Stromal cell of bone marrow (primary cell): ENCODE measurements at regions not wholly inside any gene's neighbourhood (a gene's known extent, or its start where the extent isn't known, plus 50 kb on each side); places are given as distances from the start of the nearest gene placed in this dataset.
A peak's percentile ranks its signal among the peaks of the same experiment; 100 is the strongest.

Experiments
- DNase-seq: peaks from one replicate; pipeline ENCODE4 v3.0.0-alpha.2; 2012; ENCODE audit warnings: low read depth

- no peak for DNase-seq
Measured at GRCh38 chr1:60431593-60431992, 358.0 kb upstream of the C1orf87 start.

- no peak for DNase-seq
Measured at GRCh38 chr1:60430375-60430774, 356.8 kb upstream of the C1orf87 start.

DNA sequence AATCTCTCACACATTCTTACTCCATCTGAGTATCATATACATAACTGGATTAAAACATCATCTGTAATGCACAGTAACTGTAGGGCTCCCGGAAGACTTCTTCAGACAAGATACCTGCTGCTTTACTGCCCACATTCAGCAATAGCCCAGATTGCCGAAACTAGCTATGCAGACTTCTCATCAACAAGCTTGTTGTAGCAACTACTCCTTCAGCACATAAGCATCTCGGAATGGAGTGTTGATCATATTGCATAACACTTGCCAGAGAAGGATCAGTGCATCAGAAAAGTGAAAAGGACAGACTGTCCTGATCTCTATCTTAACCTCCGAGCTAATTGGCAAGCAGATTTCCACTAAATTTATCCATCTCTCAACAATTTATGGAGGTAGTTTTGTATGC, 354.6 kb upstream of the C1orf87 start:
- no peak for DNase-seq

DNA sequence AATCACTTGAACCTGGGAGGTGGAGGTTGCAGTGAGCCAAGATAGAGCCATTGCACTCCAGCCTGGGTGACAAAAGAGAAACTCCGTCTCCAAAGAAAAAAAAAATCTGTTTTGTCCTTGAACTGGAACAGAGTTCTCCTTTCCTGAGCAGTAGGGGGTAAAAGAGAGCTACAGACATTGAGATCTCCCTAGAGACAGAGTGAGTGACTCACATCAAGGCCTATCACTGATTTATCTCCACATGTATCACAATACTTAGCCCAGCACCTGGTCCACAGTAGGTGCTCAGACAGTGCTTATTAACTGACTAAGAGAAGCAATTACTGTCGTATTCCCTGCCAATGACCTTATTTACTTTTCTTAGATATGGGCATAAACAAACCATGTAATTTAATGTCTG, 354.1 kb upstream of the C1orf87 start:
- no peak for DNase-seq

DNA sequence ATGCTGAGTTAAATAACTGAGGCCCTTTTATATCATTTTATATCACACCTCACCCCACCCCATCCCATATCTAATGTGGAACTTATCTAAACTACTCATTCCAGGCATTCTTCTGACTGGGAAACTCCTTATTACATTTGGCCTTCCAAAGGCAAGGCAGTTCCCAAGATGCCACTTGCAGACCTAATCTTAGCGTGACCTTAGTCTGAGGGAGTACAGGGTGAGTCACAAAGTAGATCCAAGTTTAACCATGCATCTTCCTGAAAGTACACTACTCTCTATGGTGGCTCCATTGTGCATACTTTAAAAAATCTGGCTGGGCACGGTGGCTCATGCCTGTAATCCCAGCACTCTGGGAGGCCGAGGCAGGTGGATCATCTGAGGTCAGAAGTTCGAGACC, 353.6 kb upstream of the C1orf87 start:
- no peak for DNase-seq

DNA sequence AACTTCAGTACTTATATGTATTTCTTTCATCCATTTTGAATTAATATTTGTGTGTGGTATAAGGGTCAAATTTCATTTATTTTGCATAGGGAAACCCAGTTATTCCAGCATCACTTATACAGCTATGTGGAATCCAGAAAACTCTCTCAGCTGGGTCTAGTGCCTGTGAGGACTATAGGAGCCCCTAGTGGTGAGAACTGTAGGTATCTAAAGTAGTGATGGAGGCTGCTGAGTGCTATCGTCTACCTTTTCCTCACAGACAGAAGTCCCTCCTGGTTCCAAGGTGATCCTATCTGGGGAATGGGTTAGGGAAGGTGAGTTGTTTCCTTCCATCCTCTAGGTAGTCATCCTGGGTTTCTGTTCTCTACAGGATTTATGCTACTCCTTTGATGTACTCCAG, 352.0 kb upstream of the C1orf87 start:
- DNase-seq = no peak

DNA sequence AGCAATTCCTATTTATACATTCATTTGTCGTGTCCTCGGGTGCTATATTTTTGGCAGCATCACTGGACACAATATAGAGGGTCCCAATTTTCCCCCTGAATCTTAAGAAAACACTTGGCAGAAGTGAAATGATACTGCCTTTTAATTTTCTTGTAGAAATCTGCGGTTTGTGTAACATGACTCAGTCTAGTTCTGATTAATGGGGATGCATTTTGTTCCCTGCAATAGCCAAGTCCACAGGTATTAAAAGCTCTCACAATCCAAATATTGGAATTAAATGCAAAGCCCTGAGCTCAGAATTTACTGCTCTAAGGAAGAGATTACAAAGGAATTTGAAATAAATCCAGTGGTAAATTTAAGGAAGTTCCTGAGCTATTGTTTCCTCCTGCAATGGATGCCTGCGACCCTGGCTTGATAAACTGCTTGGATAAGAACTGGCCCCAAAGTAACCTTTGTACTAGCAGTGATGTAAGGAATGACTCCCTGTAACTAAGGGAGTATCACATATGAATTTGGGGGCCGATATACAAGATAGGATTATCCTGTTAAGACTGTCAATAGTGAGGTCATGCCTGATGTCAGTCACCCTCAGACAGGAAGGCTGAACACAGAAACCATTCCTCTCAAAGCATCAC, 349.7 kb upstream of the C1orf87 start:
- no peak for DNase-seq

DNA sequence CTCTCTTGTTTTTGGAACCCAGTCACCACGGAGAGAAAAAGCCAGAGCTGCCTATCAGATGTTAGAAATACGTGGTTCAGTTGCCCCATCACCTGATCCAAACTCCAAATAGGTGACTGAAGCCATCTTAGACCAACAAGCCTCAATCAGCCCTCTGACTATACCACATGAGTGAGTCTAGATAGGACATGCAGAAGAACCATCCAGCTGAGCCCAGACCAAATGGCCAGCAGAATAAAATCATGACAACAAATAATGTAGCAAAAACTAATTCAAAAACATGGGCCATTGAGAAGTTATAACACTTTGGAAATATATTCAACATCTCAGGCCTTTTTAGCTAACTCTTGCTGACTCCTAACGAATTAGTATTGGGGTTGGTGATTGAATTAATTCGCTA, 348.4 kb upstream of the C1orf87 start:
- DNase-seq = no peak

DNA sequence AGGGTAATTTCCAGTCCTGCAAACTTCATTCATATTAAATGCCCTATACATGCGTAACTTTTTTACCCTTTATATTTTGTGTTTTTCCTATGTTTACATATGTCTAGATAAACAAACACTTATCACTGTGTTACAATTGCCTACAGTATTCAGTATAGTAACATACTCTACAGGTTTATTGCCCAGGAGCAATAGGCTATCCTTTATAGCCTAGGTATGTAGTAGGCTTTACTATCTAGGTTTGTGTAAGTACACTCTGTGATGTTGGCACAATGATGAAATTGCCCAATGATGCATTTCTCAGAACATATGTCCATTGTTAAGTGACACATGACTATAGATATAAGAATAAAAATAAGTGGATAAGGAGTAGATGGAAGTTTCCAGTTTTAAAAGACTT, 345.5 kb upstream of the C1orf87 start:
- no peak for DNase-seq

DNA sequence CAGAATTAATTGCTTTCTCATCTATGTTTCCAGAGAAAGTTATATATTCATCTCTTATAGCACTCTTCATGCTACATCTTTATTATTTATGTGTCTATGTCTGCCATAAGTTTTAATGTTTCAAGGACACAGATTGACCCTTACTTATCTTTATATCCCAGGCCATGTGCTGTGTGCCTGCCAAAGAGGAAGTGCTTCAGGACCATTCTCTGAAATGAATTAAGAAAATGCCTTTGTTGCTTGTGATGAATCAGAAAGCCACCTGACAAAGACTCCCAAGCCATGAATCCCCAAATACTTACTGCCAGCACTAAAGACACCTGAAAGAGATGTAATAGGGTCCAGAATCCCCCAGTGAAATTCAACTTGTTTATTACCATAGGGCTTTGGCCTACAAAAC, 342.1 kb upstream of the C1orf87 start:
- no peak for DNase-seq

DNA sequence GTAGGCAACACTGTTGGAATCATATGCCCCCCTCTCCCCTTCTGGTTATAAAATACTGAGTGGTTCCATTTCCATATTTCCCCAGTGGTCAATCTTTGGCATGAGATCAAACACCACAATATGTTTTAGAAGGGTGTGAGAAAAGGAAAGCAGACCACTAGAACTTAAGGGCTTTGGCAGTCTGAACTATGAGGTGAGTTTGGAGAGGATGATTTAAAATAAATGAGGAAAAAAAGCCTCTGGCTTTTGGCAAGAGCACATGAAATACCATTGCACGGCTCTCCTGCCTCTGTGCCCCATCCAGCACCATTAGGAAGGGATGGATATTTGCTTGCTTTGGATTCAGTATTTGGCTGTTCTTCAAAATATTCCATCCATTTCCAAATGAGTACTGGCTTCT, 339.5 kb upstream of the C1orf87 start:
- no peak for DNase-seq

GRCh38 chr1:60411591-60411990, 338.0 kb upstream of the C1orf87 start:
- DNase-seq = no peak

- DNase-seq = no peak
Measured at GRCh38 chr1:60402816-60403215, 329.2 kb upstream of the C1orf87 start.

DNA sequence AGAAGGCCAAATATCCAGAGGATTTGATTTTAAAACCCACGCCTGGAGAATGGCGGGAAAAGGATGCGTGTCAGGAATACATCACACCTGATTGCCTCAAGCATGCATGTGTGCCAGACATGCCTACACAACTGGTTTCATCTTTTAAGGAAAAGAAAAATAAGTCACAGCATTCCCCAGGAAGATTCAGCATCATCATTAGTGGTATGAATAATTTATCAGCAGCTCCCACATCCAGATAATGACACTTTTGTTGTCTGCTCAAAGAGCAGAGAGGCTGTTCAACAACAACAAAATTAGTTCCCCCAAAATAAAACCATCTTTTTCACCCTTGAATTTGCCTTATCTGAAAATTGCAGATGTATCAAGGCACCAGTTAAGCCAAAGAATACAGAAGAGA, 328.6 kb upstream of the C1orf87 start:
- no peak for DNase-seq

DNA sequence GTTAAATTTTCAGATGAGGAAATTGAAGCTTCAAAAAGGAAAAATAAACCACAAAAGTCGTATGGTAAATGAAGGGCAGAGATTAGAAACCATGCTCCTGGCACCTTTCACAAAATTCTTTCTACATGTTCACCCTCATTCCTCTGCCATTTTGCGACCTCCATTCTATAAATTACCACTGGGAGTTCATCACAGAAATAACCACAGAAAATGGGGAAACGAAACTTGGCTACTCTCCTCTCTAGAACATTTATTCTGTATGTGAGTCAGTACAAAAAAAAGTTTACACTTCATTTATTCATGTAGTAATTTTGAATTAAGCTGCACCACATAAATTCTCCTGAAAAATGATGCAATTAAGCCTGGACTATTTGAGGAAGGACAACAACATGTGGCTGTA, 320.9 kb upstream of the C1orf87 start:
- DNase-seq = peak; percentile 10

DNA sequence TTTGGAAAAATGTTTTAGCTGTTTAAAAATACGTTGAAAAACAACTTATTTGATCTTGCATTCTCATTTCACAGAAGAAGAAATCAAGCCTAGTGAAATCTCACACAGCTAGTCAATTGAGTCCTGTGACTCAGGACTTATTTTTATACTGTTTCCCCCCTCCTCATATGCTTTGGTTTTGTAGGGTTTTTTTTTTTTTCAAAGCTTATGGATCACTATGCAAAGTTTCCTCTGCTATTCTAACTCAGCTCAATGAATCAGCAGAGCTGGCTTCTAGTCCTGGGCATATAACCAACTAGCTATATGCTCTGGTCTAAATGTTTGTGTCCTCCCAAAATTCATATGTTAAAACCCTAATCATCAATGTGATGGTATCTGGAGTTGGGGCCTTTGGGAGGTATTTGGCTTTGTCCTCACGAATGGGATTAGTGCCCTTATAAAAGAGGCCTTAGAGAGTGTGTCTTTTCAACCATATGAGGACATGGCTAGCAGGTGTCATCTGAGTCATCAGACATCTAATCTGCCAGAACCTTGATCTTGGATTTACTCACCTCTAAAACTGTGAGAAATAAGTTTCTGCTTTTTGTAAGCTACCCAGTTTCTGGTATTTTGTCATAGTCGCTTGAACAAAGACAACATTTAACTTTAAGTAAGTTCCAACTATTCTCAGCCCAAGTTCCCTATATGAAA, 317.2 kb upstream of the C1orf87 start:
- no peak for DNase-seq

DNA sequence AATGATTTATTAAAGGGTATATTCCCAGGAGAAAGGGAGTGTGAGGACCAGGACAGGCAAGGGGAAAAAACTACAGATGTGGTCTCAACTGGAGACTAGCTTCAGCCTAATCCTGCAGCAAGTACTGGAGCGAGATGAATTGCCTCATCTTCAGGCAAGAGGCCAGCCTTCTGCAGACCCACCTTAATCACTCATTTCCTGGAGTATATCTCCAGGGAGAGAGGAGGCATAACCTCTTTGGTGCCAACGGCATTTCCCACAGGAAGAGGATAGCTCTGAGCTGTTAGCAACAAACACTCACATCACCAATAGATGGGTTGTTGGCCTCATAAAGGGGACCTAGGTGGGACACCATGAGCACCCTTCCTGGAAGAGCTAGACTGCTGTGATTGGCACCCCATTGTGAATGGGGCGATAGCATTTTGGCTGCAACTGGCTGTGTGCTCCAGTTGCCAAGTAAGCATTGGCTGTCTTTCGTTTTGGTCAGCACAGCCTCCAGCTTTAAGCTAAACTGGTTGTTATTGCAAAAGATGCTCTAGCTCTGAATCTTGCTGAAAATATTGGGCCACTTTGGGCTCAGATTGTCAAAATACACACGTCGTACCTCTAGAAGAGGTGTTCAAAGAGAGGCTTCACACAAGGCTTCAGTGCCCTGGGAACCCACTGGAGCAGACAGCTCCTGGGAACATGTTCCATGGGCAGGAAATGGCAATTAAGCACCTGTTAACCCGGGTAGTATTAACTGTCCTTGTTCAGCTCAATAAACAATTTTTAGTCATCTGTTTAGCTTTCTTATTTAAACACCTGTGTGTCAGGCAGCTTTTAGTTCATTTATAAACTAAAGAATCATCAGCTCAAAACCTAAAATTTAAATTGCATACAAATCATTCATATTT, 314.8 kb upstream of the C1orf87 start:
- DNase-seq = no peak

- no peak for DNase-seq
Measured at GRCh38 chr1:60387175-60387574, 313.6 kb upstream of the C1orf87 start.

- no peak for DNase-seq
Measured at GRCh38 chr1:60386249-60386648, 312.7 kb upstream of the C1orf87 start.

DNA sequence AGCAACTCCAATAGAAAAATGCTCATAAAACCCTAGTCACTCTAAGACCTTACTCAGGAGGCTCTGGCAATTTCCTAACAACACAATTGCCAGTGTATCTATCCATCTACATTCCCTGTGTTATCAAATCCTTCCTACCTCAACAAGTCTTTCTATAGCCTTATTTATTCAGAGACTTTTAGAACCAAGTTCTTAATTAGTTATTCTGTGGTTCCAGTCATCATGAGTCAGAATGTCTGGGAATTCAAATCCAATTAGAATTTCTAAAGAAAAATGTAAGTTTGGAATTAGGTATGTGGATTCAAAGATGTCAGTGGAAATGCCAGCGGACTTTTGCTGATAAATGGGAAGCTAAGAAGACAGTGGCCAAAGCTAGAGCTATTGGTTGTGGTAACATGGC, 302.6 kb upstream of the C1orf87 start:
- no peak for DNase-seq

DNA sequence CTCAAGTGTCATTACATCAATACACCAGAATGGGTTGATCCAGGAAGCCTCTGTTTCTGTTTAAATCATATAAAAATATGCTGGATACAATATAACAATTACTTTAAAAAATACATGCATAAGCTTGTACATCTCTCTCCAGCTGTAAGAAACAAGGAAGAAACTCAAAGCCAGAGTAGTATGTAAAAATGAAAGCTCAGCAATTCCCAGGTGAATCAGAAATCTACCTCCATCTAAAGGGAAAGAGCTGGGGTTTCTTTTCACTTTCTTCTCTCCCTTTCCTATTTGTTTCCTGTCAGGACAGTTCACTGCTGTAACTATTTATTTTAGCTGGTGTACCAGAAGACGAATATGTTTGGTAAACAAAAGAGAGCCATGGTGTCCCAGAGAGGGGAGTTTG, 301.0 kb upstream of the C1orf87 start:
- no peak for DNase-seq

- DNase-seq = no peak
Measured at GRCh38 chr1:60367532-60367931, 294.0 kb upstream of the C1orf87 start.

GRCh38 chr1:60359431-60359830, 285.9 kb upstream of the C1orf87 start:
- no peak for DNase-seq
